Raji (cell line): ENCODE measurements at regions not wholly inside any gene's neighbourhood (a gene's known extent, or its start where the extent isn't known, plus 50 kb on each side); places are given as distances from the start of the nearest gene placed in this dataset.

Experiments
- POLR2A ChIP-seq: IDR thresholded peaks from 2 replicates; pipeline ENCODE4 v1.6.1; 2011; ENCODE audit warnings: low read depth, low read length, control low read depth; ENCODE audit not compliant: insufficient read depth

GRCh38 chr5:34487956-34488355, 168.2 kb upstream of the RAI14 start:
- TF ChIP-seq POLR2A = no peak

- no peak for TF ChIP-seq POLR2A
Observed at GRCh38 chr5:34488984-34489383, 167.1 kb upstream of the RAI14 start.

- no peak for TF ChIP-seq POLR2A
Observed at GRCh38 chr5:34490506-34491250, 165.4 kb upstream of the RAI14 start.

- no peak for TF ChIP-seq POLR2A
Observed at GRCh38 chr5:34491251-34491620, 164.9 kb upstream of the RAI14 start.

GRCh38 chr5:34494111-34494755, 161.9 kb upstream of the RAI14 start:
- TF ChIP-seq POLR2A = no peak

GRCh38 chr5:34495178-34495577, 160.9 kb upstream of the RAI14 start:
- TF ChIP-seq POLR2A = no peak

GRCh38 chr5:34496260-34496691, 159.9 kb upstream of the RAI14 start:
- TF ChIP-seq POLR2A = no peak

- TF ChIP-seq POLR2A = no peak
Observed at GRCh38 chr5:34496701-34497469, 159.2 kb upstream of the RAI14 start.

GRCh38 chr5:34497470-34497808, 158.7 kb upstream of the RAI14 start:
- no peak for TF ChIP-seq POLR2A

- TF ChIP-seq POLR2A = no peak
Observed at GRCh38 chr5:34498572-34498971, 157.6 kb upstream of the RAI14 start.

- no peak for TF ChIP-seq POLR2A
Observed at GRCh38 chr5:34499001-34499734, 157.0 kb upstream of the RAI14 start.

GRCh38 chr5:34500236-34500847, 155.8 kb upstream of the RAI14 start:
- TF ChIP-seq POLR2A = no peak

- TF ChIP-seq POLR2A = no peak
Observed at GRCh38 chr5:34501016-34501415, 155.1 kb upstream of the RAI14 start.

- TF ChIP-seq POLR2A = no peak
Observed at GRCh38 chr5:34501840-34502239, 154.3 kb upstream of the RAI14 start.

GRCh38 chr5:34502581-34502980, 153.5 kb upstream of the RAI14 start:
- TF ChIP-seq POLR2A = no peak

GRCh38 chr5:34503379-34504253, 152.5 kb upstream of the RAI14 start:
- TF ChIP-seq POLR2A = no peak
